ENCODE measurements at regions not wholly inside any gene's neighbourhood (a gene's known extent, or its start where the extent isn't known, plus 50 kb on each side); places are given as distances from the start of the nearest gene placed in this dataset.
"Not testable (repeated sequence)": the region's sequence is repeated elsewhere in the genome, so short reads cannot be mapped to it uniquely, and the experiment has no call there.

GRCh38 chr5:39629946-39630345 lies 205.2 kb upstream of the DAB2 start:
- no peak for DNase-seq

- DNase-seq = no peak
Measured at GRCh38 chr5:39628348-39628747, 203.6 kb upstream of the DAB2 start.

GRCh38 chr5:39624890-39625289 lies 200.1 kb upstream of the DAB2 start:
- DNase-seq = no peak

GRCh38 chr5:39624268-39624886 lies 199.6 kb upstream of the DAB2 start:
- no peak for DNase-seq

GRCh38 chr5:39623291-39623865 lies 198.6 kb upstream of the DAB2 start:
- no peak for DNase-seq

GRCh38 chr5:39622281-39622680 lies 197.5 kb upstream of the DAB2 start:
- no peak for DNase-seq

GRCh38 chr5:39619168-39619818 lies 194.5 kb upstream of the DAB2 start:
- no peak for DNase-seq

GRCh38 chr5:39618391-39618790 lies 193.6 kb upstream of the DAB2 start:
- no peak for DNase-seq

GRCh38 chr5:39616131-39616530 lies 191.4 kb upstream of the DAB2 start:
- DNase-seq = no peak

- not testable (repeated sequence) for DNase-seq
Measured at GRCh38 chr5:39611076-39611475, 186.3 kb upstream of the DAB2 start.

- no peak for DNase-seq
Measured at GRCh38 chr5:39608024-39608423, 183.2 kb upstream of the DAB2 start.

GRCh38 chr5:39606591-39606990 lies 181.8 kb upstream of the DAB2 start:
- no peak for DNase-seq

GRCh38 chr5:39605588-39606575 lies 181.1 kb upstream of the DAB2 start:
- DNase-seq = no peak

- DNase-seq = no peak
Measured at GRCh38 chr5:39605145-39605544, 180.4 kb upstream of the DAB2 start.

- no peak for DNase-seq
Measured at GRCh38 chr5:39604491-39604890, 179.7 kb upstream of the DAB2 start.

GRCh38 chr5:39599721-39600431 lies 175.1 kb upstream of the DAB2 start:
- no peak for DNase-seq

GRCh38 chr5:39598661-39599248 lies 174.0 kb upstream of the DAB2 start:
- DNase-seq = no peak

- no peak for DNase-seq
Measured at GRCh38 chr5:39588179-39588578, 163.4 kb upstream of the DAB2 start.

- no peak for DNase-seq
Measured at GRCh38 chr5:39587675-39588074, 162.9 kb upstream of the DAB2 start.

- no peak for DNase-seq
Measured at GRCh38 chr5:39586185-39586584, 161.4 kb upstream of the DAB2 start.

- no peak for DNase-seq
Measured at GRCh38 chr5:39584927-39585326, 160.1 kb upstream of the DAB2 start.

Data from midbrain (tissue), 1 donor.